ENCODE measurements at regions not wholly inside any gene's neighbourhood (a gene's known extent, or its start where the extent isn't known, plus 50 kb on each side); places are given as distances from the start of the nearest gene placed in this dataset.

DNA sequence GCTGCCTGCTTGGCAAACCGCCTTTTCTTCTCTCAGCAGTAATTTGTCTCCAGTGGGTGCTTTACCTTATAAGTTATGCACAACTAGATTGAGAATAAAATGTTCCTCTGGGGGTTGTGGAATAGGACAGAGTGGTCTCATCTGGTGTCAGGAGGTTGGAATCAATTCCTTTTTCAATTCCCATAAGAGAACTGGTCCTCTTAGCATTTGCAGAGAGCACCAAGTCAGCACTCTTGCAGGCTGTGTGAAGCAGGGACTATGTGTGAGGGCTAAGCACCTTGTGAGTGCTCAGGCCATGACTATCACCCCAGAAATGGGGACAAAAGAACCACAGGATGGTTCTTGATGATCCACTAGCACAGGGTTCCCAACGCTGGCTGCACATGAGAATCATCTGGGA is 163.6 kb upstream of the UMPS start:
- POLR2A ChIA-PET (ENCODE audit: unreplicated experiment): no interaction called here

DNA sequence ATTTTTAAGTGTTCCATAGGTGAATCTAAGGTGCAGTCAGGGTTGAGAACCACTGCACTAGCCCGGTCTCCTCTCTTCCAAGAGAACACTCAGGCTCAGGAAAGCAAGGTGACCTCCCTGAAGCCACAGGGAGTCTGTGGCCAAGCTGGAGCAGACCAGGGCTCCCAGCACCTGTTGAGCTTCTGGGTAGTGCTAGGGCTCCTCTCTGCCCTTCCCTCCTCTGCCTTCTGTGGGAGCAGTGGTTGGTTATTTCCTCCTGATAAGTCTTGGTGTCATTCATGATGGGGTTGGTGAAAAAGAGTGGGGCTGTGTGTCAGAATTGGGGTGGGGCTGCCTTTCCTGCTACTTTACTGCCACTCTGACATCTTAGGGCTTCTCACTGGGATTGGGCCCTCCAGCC is 163.1 kb upstream of the UMPS start:
- intact Hi-C loops (cut with micrococcal nuclease; ENCODE audit: unreplicated experiment): loop anchor here (5.0 kb wide), 3 partner anchors 175 to 420 kb away; no protein-coding TSS in a partner anchor
- CTCF ChIA-PET: no interaction called here
- H3F3A ChIP-seq (ENCODE audit: insufficient read depth, low read depth): no peaks in the 10 kb centered on the region

More for the DNA sequence above, 163.6 kb upstream of the UMPS start:
- no peaks in the 10 kb centered on the region for H3K79me2 ChIP-seq (ENCODE audit: low read depth)
- BruUV-seq (replicated peaks): no TSS peak
- CTCF ChIA-PET: no interaction called here
- TF ChIP-seq, protein P1, sequence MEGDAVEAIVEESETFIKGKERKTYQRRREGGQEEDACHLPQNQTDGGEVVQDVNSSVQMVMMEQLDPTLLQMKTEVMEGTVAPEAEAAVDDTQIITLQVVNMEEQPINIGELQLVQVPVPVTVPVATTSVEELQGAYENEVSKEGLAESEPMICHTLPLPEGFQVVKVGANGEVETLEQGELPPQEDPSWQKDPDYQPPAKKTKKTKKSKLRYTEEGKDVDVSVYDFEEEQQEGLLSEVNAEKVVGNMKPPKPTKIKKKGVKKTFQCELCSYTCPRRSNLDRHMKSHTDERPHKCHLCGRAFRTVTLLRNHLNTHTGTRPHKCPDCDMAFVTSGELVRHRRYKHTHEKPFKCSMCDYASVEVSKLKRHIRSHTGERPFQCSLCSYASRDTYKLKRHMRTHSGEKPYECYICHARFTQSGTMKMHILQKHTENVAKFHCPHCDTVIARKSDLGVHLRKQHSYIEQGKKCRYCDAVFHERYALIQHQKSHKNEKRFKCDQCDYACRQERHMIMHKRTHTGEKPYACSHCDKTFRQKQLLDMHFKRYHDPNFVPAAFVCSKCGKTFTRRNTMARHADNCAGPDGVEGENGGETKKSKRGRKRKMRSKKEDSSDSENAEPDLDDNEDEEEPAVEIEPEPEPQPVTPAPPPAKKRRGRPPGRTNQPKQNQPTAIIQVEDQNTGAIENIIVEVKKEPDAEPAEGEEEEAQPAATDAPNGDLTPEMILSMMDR (conservative IDR thresholded peaks at IDR 0.05): no peak
- TF ChIP-seq EZH2 (IDR thresholded peaks at IDR 0.05; ENCODE audit: low read depth): no peak
- H3K9me2 ChIP-seq (ENCODE audit: insufficient read depth): no peaks in the 10 kb centered on the region
- intact Hi-C loops (cut with micrococcal nuclease; ENCODE audit: unreplicated experiment): loop anchor here (5.0 kb wide), 3 partner anchors 176 to 421 kb away; no protein-coding TSS in a partner anchor
- no peak overlapping the region for H3K4me2 ChIP-seq
- peaks cover 11% of the 10 kb centered on the region for H3K27me3 ChIP-seq (ENCODE audit: insufficient read depth, low read depth)
- H4K20me1 ChIP-seq (ENCODE audit: insufficient read depth): no peaks in the 10 kb centered on the region
- no peaks in the 10 kb centered on the region for H3K9me3 ChIP-seq (ENCODE audit: insufficient read depth, low read depth)
- H3K36me3 ChIP-seq (ENCODE audit: low read depth): no peaks in the 10 kb centered on the region
- no peak overlapping the region for H3K27ac ChIP-seq
- no peak overlapping the region for H3K4me3 ChIP-seq
- H3F3A ChIP-seq (ENCODE audit: insufficient read depth, low read depth): no peaks in the 10 kb centered on the region
- no peak for DNase-seq
- H2AFZ ChIP-seq: no peak overlapping the region
- H3K4me1 ChIP-seq (replicated peaks; ENCODE audit: insufficient read depth): no peaks in the 10 kb centered on the region

DNA sequence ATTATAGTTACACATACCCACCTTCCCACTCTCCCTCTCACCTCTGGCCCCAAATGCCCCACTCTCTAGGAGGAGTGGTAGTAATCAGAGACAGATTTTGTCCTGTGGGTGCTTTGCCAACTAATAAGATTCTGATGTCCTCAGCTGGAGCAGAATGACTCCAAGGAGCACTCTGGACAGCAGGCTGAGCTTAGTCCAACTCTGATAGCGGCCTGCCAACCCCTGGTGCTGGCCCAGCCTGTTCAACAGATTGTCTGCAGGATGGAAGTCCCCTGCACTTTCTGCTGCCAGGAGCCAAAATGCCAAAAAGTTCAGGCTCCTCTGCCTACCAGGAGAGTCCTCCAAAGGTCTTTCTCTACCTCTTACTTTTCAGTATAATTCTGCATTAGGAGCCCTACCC is 160.5 kb upstream of the UMPS start:
- intact Hi-C loops (cut with micrococcal nuclease; ENCODE audit: unreplicated experiment): loop anchor here (5.0 kb wide), 3 partner anchors 173 to 418 kb away; no protein-coding TSS in a partner anchor
- no peak for DNase-seq
- Histone ChIP-seq H3K27ac (no peak overlapping the region), H3K27me3 (ENCODE audit: insufficient read depth, low read depth) (no peaks in the 10 kb centered on the region), H3K4me2 (no peak overlapping the region), H3K4me3 (no peak overlapping the region), H3K79me2 (ENCODE audit: low read depth) (no peaks in the 10 kb centered on the region), H3F3A (ENCODE audit: insufficient read depth, low read depth) (no peaks in the 10 kb centered on the region), H3K9me2 (ENCODE audit: insufficient read depth) (no peaks in the 10 kb centered on the region), H3K36me3 (ENCODE audit: low read depth) (no peaks in the 10 kb centered on the region), H2AFZ (no peak overlapping the region), H3K4me1 (replicated peaks; ENCODE audit: insufficient read depth) (no peaks in the 10 kb centered on the region), H4K20me1 (ENCODE audit: insufficient read depth) (no peaks in the 10 kb centered on the region), H3K9me3 (ENCODE audit: insufficient read depth, low read depth) (no peaks in the 10 kb centered on the region)
- ChIA-PET POLR2A (ENCODE audit: unreplicated experiment) (no interaction called here), CTCF (interaction anchor here (1.0 kb wide), 1 partner anchor 192 kb away, joined by 3 read pairs; no protein-coding TSS in a partner anchor)
- TF ChIP-seq, protein P1 (conservative IDR thresholded peaks at IDR 0.05): no peak
- TF ChIP-seq EZH2 (IDR thresholded peaks at IDR 0.05; ENCODE audit: low read depth): no peak
- BruUV-seq (replicated peaks): no TSS peak

More for the DNA sequence above, 163.1 kb upstream of the UMPS start:
- Histone ChIP-seq H3K36me3 (ENCODE audit: low read depth) (no peaks in the 10 kb centered on the region), H3K79me2 (ENCODE audit: low read depth) (no peaks in the 10 kb centered on the region), H3K9me3 (ENCODE audit: insufficient read depth, low read depth) (no peaks in the 10 kb centered on the region), H3K4me3 (no peak overlapping the region), H4K20me1 (ENCODE audit: insufficient read depth) (no peaks in the 10 kb centered on the region), H3K4me2 (no peak overlapping the region), H2AFZ (no peak overlapping the region), H3K27me3 (ENCODE audit: insufficient read depth, low read depth) (peaks cover 6% of the 10 kb centered on the region), H3K9me2 (ENCODE audit: insufficient read depth) (no peaks in the 10 kb centered on the region), H3K27ac (no peak overlapping the region), H3K4me1 (replicated peaks; ENCODE audit: insufficient read depth) (no peaks in the 10 kb centered on the region)
- no peak for DNase-seq
- POLR2A ChIA-PET (ENCODE audit: unreplicated experiment): no interaction called here
- TF ChIP-seq, protein P1 (conservative IDR thresholded peaks at IDR 0.05): no peak
- TF ChIP-seq EZH2 (IDR thresholded peaks at IDR 0.05; ENCODE audit: low read depth): no peak
- BruUV-seq (replicated peaks): no TSS peak
